HUES48 (cell line): ENCODE measurements at regions not wholly inside any gene's neighbourhood (a gene's known extent, or its start where the extent isn't known, plus 50 kb on each side); places are given as distances from the start of the nearest gene placed in this dataset.
"Not testable (repeated sequence)": the region's sequence is repeated elsewhere in the genome, so short reads cannot be mapped to it uniquely, and the experiment has no call there.

Experiments
- H3K27ac ChIP-seq: one replicate; pipeline ENCODE4 v1.7.0; 2013; ENCODE audit warnings: low read depth, low read length, inconsistent platforms
- H3K27me3 ChIP-seq: 2 replicates; pipeline ENCODE4 v1.6.1; 2013; ENCODE audit warnings: mild to moderate bottlenecking, low read length; ENCODE audit not compliant: control insufficient read depth, insufficient read depth
- H3K36me3 ChIP-seq: 2 replicates; pipeline ENCODE4 v1.6.1; 2013; ENCODE audit warnings: low read length; ENCODE audit not compliant: control insufficient read depth, insufficient read depth
- H3K4me1 ChIP-seq: 2 replicates; pipeline ENCODE4 v1.6.1; 2013; ENCODE audit warnings: mild to moderate bottlenecking, low read length; ENCODE audit not compliant: control insufficient read depth, insufficient read depth
- H3K4me3 ChIP-seq: 2 replicates; pipeline ENCODE4 v1.5.1; 2013; ENCODE audit warnings: mild to moderate bottlenecking, low read depth, low read length
- H3K9ac ChIP-seq: 2 replicates; pipeline ENCODE4 v1.6.1; 2013; ENCODE audit warnings: mild to moderate bottlenecking, low read depth, low read length, moderate library complexity
- H3K9me3 ChIP-seq: 2 replicates; pipeline ENCODE4 v1.6.1; 2013; ENCODE audit warnings: low read length; ENCODE audit not compliant: control insufficient read depth, insufficient read depth

- Histone ChIP-seq H3K27ac (no peak overlapping the region), H3K36me3 (no peaks in the 10 kb centered on the region), H3K9ac (no peak overlapping the region), H3K4me1 (no peaks in the 10 kb centered on the region), H3K9me3 (peaks cover 12% of the 10 kb centered on the region), H3K27me3 (no peaks in the 10 kb centered on the region; the same call in 1 of the 2 replicates), H3K4me3 (no peak overlapping the region)
These were observed 58.0 kb upstream of the SLC25A48 start for GRCh38 chr5:135776457-135776856.

- Histone ChIP-seq H3K9me3 (peaks cover 2% of the 10 kb centered on the region), H3K4me3 (no peak overlapping the region), H3K9ac (no peak overlapping the region), H3K36me3 (no peaks in the 10 kb centered on the region), H3K4me1 (no peaks in the 10 kb centered on the region), H3K27me3 (no peaks in the 10 kb centered on the region), H3K27ac (no peak overlapping the region)
These were observed 72.7 kb upstream of the SLC25A48 start for GRCh38 chr5:135761746-135762145.

- no peaks in the 10 kb centered on the region for H3K4me1 ChIP-seq
- H3K27ac ChIP-seq = no peak overlapping the region
- 0 out of 2 replicates have a peak, but pooled peaks cover 6% of the 10 kb centered on the region for H3K9me3 ChIP-seq
- no peaks in the 10 kb centered on the region for H3K36me3 ChIP-seq
- H3K27me3 ChIP-seq = no peaks in the 10 kb centered on the region
- H3K9ac ChIP-seq = no peak overlapping the region
- H3K4me3 ChIP-seq = no peak overlapping the region
These were observed 75.2 kb upstream of the SLC25A48 start for GRCh38 chr5:135759149-135759784.

DNA sequence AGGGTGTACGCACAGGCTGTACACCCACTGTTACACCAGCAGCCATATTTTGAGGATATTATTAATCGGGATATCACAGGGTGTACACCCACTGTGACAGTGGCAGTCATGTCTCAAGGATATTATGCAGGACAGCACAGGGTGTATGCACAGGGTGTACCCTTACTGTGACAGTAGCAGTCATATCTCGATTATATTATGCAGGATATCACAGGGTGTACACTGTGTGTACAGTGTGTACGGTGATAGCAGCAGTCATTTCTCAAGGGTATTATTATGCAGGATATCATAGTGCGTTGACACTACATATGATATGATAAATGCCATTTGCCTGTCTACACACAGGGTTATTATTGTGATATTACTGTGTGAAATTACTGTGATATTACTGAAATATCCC, 80.5 kb upstream of the SLC25A48 start:
- no peak overlapping the region for H3K9ac ChIP-seq
- H3K36me3 ChIP-seq = no peaks in the 10 kb centered on the region
- no peak overlapping the region for H3K27ac ChIP-seq
- H3K4me3 ChIP-seq = no peak overlapping the region
- H3K27me3 ChIP-seq = no peaks in the 10 kb centered on the region
- H3K9me3 ChIP-seq = peaks cover 11% of the 10 kb centered on the region; the same call in 1 of the 2 replicates
- no peaks in the 10 kb centered on the region for H3K4me1 ChIP-seq

DNA sequence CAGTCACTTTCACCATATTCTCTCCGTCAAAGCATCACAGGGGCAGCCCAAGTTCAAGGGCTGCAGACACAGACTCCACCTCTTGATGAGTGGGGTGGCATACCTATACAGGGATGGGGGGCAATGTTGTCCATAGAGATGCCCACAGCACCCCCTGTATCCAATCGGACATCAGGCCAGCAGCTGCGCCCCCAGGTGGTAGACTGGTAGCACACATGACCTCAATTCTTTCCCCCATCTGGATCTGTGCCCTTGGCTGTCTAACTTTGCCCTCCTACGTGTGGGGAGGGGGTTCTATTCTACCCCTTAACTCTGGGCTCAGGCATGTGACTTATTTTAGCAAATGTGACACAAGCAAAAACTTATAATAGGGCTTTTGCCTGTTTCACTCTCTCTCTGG, 84.0 kb upstream of the SLC25A48 start:
- no peaks in the 10 kb centered on the region for H3K27me3 ChIP-seq
- no peak overlapping the region for H3K9ac ChIP-seq
- no peak overlapping the region for H3K4me3 ChIP-seq
- no peaks in the 10 kb centered on the region for H3K36me3 ChIP-seq
- no peak overlapping the region for H3K27ac ChIP-seq
- peaks cover 14% of the 10 kb centered on the region for H3K9me3 ChIP-seq
- no peaks in the 10 kb centered on the region for H3K4me1 ChIP-seq

DNA sequence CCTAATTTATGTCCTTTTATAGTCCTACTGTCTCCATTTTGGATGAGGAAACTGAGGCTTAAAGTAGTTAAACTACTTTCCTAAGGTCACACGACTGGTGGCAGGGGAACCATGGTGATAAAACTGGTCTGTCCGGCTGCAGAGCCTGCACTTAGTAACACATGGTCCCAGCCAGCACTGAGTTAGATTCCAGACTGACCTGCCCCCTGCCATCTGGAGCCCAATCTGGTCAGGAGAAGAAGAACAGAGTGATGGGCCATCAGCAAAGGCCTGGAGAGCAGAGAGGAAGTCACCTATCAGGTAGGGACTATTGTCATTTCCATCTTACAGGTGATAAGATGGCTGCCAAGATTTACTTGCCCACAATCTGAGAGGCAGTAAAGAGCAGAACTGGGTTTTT, 86.6 kb upstream of the SLC25A48 start:
- no peak overlapping the region for H3K9ac ChIP-seq
- H3K27me3 ChIP-seq = no peaks in the 10 kb centered on the region
- H3K9me3 ChIP-seq = peaks cover 13% of the 10 kb centered on the region
- no peaks in the 10 kb centered on the region for H3K4me1 ChIP-seq
- H3K27ac ChIP-seq = no peak overlapping the region
- H3K36me3 ChIP-seq = no peaks in the 10 kb centered on the region
- H3K4me3 ChIP-seq = no peak overlapping the region

- Histone ChIP-seq H3K9ac (no peak overlapping the region), H3K27ac (no peak overlapping the region), H3K27me3 (no peaks in the 10 kb centered on the region), H3K4me1 (no peaks in the 10 kb centered on the region), H3K36me3 (no peaks in the 10 kb centered on the region), H3K4me3 (no peak overlapping the region), H3K9me3 (peaks cover 13% of the 10 kb centered on the region)
These were observed 88.5 kb upstream of the SLC25A48 start for GRCh38 chr5:135745897-135746500.

DNA sequence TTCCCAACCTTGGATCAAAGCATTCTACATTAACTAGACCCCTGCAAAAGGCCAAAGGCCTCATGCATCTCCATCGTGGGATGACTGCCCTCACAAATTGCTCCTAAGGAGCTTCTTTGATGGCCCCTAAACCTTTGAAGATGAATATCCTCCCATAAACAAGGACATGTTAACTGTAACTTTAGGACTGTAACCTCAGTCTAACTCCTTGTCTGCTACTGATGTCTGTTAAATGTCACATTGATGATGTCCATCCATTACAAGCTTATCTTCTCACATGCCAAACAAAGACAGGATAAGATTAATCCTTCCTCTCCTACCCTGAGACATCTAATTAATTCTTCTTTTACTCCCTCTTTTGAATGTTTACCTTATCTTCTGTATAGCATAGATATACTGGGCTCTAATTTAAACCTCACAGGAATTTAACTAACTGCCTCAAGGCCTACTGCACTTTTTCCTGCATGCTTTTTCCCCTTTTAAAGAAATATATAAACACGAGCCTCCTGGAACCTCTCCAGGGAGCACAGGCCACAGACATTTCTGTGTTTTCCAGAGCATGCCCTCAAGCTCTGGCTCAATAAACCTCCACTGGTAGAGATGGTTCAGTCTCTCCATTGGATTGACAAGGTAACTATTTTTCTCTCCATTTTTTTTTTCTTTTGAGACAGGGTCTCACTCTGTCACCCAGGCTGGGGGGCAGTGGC, 90.6 kb upstream of the SLC25A48 start:
- H3K9me3 ChIP-seq = peaks cover 13% of the 10 kb centered on the region
- no peak overlapping the region for H3K27ac ChIP-seq
- H3K4me1 ChIP-seq = no peaks in the 10 kb centered on the region
- H3K4me3 ChIP-seq = no peak overlapping the region
- H3K36me3 ChIP-seq = no peaks in the 10 kb centered on the region
- H3K9ac ChIP-seq = no peak overlapping the region
- no peaks in the 10 kb centered on the region for H3K27me3 ChIP-seq

- Histone ChIP-seq H3K9ac (no peak overlapping the region), H3K4me1 (no peaks in the 10 kb centered on the region), H3K27me3 (no peaks in the 10 kb centered on the region)
These were observed 91.3 kb upstream of the SLC25A48 start for GRCh38 chr5:135743181-135743580.

GRCh38 chr5:135742240-135742639, 92.2 kb upstream of the SLC25A48 start:
- not testable (repeated sequence) for H3K36me3 ChIP-seq, H3K27ac ChIP-seq, H3K4me1 ChIP-seq, H3K4me3 ChIP-seq, H3K27me3 ChIP-seq, H3K9ac ChIP-seq
- H3K9me3 ChIP-seq = peaks cover 13% of the 10 kb centered on the region

More at GRCh38 chr5:135743181-135743580, 91.3 kb upstream of the SLC25A48 start:
- Histone ChIP-seq H3K36me3 (no peaks in the 10 kb centered on the region), H3K9me3 (peaks cover 13% of the 10 kb centered on the region), H3K4me3 (no peak overlapping the region), H3K27ac (no peak overlapping the region)

DNA sequence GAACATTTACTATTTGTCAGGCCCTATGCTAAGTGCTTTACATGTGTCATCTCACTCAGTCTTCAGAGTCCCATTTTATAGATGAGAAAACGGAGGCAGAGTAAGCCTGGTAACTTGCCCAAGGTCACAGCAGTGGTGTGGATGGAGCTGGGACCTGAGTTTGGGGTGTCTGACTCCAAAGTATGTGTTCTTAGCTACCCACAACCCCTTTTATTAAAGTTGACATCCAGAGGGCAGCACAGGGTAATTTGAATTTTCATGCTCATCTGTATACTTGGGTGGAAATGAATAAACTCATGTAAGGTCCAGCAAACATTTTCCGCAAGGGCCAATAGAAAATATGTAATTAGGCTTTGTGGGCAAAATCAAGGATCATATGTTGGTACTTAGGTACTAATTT, 93.4 kb upstream of the SLC25A48 start:
- Histone ChIP-seq H3K4me1 (no peaks in the 10 kb centered on the region), H3K27ac (no peak overlapping the region), H3K9ac (no peak overlapping the region), H3K27me3 (no peaks in the 10 kb centered on the region), H3K36me3 (no peaks in the 10 kb centered on the region), H3K4me3 (no peak overlapping the region), H3K9me3 (peaks cover 10% of the 10 kb centered on the region)
